ENCODE measurements at regions not wholly inside any gene's neighbourhood (a gene's known extent, or its start where the extent isn't known, plus 50 kb on each side); places are given as distances from the start of the nearest gene placed in this dataset.

- TF ChIP-seq CTCF (conservative IDR thresholded peaks at IDR 0.05; ENCODE audit: low read depth, low read length) (no peak), EZH2 (IDR thresholded peaks at IDR 0.05; ENCODE audit: borderline replicate concordance, low read depth, low read length, poor library complexity, severe bottlenecking) (no peak)
Observed at GRCh38 chr13:76634431-76635191, 251.6 kb downstream of the KCTD12 start.

All from A673 (cell line).